ENCODE measurements at regions not wholly inside any gene's neighbourhood (a gene's known extent, or its start where the extent isn't known, plus 50 kb on each side); places are given as distances from the start of the nearest gene placed in this dataset.

GRCh38 chr11:134663506-134664313, 251.7 kb upstream of the B3GAT1 start:
- no peaks in the 10 kb centered on the region for H3K27me3 ChIP-seq (replicated peaks; ENCODE audit: insufficient read depth)
- 85% methylated on average over 11 of the region's 11 CpGs for WGBS
- H3K9me3 ChIP-seq: no peaks in the 10 kb centered on the region
- H3K4me3 ChIP-seq: no peak overlapping the region
- H3K27ac ChIP-seq: no peak overlapping the region
- intact Hi-C loops (cut with DNase I): no loop called here
- H3K36me3 ChIP-seq: no peaks in the 10 kb centered on the region
- no peak for DNase-seq (ENCODE audit: low spot score)
- no peak for TF ChIP-seq POLR2AphosphoS5 (IDR thresholded peaks at IDR 0.05)
- no peak for TF ChIP-seq POLR2A (IDR thresholded peaks at IDR 0.05)
- no peaks in the 10 kb centered on the region for H3K4me1 ChIP-seq (replicated peaks)

GRCh38 chr11:134662629-134663360, 250.8 kb upstream of the B3GAT1 start:
- Histone ChIP-seq H3K9me3 (no peaks in the 10 kb centered on the region), H3K4me1 (replicated peaks) (no peaks in the 10 kb centered on the region), H3K36me3 (no peaks in the 10 kb centered on the region), H3K27me3 (replicated peaks; ENCODE audit: insufficient read depth) (no peaks in the 10 kb centered on the region), H3K27ac (no peak overlapping the region), H3K4me3 (no peak overlapping the region)
- intact Hi-C loops (cut with DNase I): no loop called here
- TF ChIP-seq CTCF (IDR thresholded peaks at IDR 0.05): no peak
- no peak for TF ChIP-seq POLR2A (IDR thresholded peaks at IDR 0.05)
- no peak for TF ChIP-seq POLR2AphosphoS5 (IDR thresholded peaks at IDR 0.05)
- WGBS: 82% methylated on average over 5 of the region's 5 CpGs
- no peak for DNase-seq (ENCODE audit: low spot score)

- Histone ChIP-seq H3K9me3 (no peaks in the 10 kb centered on the region), H3K36me3 (no peaks in the 10 kb centered on the region), H3K27me3 (replicated peaks; ENCODE audit: insufficient read depth) (no peaks in the 10 kb centered on the region), H3K27ac (no peak overlapping the region), H3K4me1 (replicated peaks) (no peaks in the 10 kb centered on the region), H3K4me3 (no peak overlapping the region)
- DNase-seq (ENCODE audit: low spot score): no peak
- TF ChIP-seq POLR2A (IDR thresholded peaks at IDR 0.05) (no peak), POLR2AphosphoS5 (IDR thresholded peaks at IDR 0.05) (no peak), CTCF (IDR thresholded peaks at IDR 0.05) (no peak)
- 89% methylated on average over 5 of the region's 5 CpGs for WGBS
- intact Hi-C loops (cut with DNase I): no loop called here
These were observed 249.6 kb upstream of the B3GAT1 start for GRCh38 chr11:134661660-134662059.

- H3K9me3 ChIP-seq: no peaks in the 10 kb centered on the region
- 87% methylated on average over 1 of the region's 1 CpG for WGBS
- H3K27me3 ChIP-seq (replicated peaks; ENCODE audit: insufficient read depth): no peaks in the 10 kb centered on the region
- no peaks in the 10 kb centered on the region for H3K36me3 ChIP-seq
- no peak overlapping the region for H3K4me3 ChIP-seq
- intact Hi-C loops (cut with DNase I): no loop called here
- no peak overlapping the region for H3K27ac ChIP-seq
- no peak for DNase-seq (ENCODE audit: low spot score)
- TF ChIP-seq POLR2A (IDR thresholded peaks at IDR 0.05) (no peak), CTCF (IDR thresholded peaks at IDR 0.05) (no peak), POLR2AphosphoS5 (IDR thresholded peaks at IDR 0.05) (no peak)
- H3K4me1 ChIP-seq (replicated peaks): no peaks in the 10 kb centered on the region
These were observed 248.4 kb upstream of the B3GAT1 start for GRCh38 chr11:134660416-134660815.

GRCh38 chr11:134659882-134660281, 247.8 kb upstream of the B3GAT1 start:
- Histone ChIP-seq H3K27me3 (replicated peaks; ENCODE audit: insufficient read depth) (no peaks in the 10 kb centered on the region), H3K27ac (no peak overlapping the region), H3K4me1 (replicated peaks) (no peaks in the 10 kb centered on the region), H3K36me3 (no peaks in the 10 kb centered on the region), H3K4me3 (no peak overlapping the region), H3K9me3 (no peaks in the 10 kb centered on the region)
- WGBS: 87% methylated on average over 8 of the region's 8 CpGs
- intact Hi-C loops (cut with DNase I): no loop called here
- no peak for TF ChIP-seq POLR2AphosphoS5 (IDR thresholded peaks at IDR 0.05)
- TF ChIP-seq CTCF (IDR thresholded peaks at IDR 0.05): no peak
- TF ChIP-seq POLR2A (IDR thresholded peaks at IDR 0.05): no peak
- DNase-seq (ENCODE audit: low spot score): no peak

All from prostate gland (tissue), 2 donors.